HG03442 (cell line): ENCODE measurements at regions not wholly inside any gene's neighbourhood (a gene's known extent, or its start where the extent isn't known, plus 50 kb on each side); places are given as distances from the start of the nearest gene placed in this dataset.
"Not testable (repeated sequence)": the region's sequence is repeated elsewhere in the genome, so short reads cannot be mapped to it uniquely, and the experiment has no call there.

Experiments
- ATAC-seq: cut with Tn5 transposase; IDR thresholded peaks from one replicate; pipeline ENCODE4 v1.9.1; 2021; ENCODE audit warnings: mild to moderate bottlenecking, moderate library complexity; ENCODE audit not compliant: unreplicated experiment

DNA sequence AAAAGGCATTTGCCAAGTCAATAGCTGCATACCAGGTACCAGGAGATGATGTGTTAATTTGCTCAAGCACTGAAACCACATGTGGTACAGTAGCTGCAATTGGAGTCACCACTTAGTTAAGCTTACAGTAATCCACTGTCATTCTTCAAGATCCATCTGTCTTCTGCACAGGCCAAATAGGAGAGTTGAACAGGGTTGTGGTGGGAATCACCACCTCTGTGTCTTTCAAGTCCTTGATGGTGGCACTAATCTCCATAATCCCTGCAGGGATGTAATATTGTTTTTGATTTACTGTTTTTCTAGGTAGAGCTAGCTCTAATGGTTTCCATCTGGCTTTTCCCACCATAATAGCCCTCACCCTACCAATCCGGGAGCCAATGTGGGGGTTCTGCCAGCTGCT is 91.9 kb downstream of the FCRL5 start:
- ATAC-seq, result no peak

DNA sequence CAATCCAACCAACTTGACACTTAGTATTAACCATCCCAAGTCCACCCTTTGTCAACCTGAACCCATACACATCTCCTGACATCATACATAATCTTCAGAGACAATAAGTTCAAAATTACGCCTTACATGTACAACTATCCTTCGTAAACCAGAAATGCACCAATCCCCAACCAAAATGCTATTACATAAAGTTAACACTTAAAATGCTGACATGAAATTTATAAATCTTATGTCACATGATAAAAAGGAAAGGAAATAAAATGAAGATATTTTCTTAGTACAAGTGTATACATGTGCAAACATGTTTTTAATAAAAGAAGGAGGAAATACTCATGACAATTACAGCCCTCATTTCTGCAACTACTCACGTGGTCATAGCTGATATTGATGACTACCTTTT is 95.0 kb downstream of the FCRL5 start:
- ATAC-seq, result no peak

DNA sequence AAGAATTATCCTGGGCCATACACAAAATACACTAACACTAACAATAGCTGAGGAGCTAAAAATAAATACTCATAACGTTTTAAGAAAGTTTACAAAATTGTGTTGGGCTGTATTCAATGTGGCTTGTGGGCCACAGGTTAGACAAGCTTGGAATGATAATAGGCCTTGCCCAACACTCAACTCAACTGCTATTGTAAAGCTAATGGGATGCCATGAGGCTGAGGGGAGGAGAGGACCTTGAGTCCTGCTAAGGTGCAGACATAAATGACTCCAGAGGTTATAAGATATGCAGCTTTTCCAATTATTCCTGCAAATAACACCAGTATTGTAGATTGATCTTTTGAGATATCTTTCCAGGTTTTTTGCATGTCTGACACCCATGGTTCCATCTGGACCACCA is 97.0 kb downstream of the FCRL5 start:
- ATAC-seq, result no peak

DNA sequence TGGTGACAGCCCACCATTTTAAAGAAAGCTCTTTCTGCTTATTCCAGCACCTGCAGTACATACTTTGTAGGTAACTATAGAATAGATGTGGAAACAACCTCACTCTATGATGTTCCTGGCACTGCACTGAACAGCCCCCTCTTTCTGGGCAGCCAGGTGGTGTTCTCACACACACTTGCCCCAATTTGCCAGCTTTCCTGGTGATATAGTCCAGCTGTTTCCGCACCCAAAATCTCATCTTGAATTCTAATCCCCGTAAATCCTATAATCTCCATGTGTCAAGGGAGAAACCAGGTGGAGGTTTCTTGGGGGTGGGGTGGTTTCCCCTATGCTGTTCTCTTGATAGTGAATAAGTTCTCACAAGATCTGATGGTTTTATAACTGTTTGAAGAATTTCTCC is 102.2 kb downstream of the FCRL5 start:
- ATAC-seq, result no peak

DNA sequence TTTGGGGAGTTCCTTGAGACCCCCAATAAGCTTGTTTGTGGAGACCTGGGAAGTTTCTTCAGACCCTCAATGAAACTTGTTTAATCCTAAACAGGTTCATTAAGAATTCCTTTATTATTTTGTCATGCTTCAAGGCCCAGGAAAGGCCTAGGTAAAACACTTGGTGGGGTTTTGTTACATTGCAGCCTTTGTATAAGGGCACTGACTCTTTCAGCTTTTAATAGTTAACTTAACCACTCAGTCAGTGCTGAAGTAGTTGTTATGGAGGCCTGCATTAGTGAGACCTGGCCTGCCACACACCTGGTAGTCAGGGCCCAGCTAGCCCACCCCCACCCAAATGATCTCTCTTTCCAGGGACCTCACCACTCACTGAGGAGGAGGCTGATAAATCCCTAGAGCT is 103.7 kb downstream of the FCRL5 start:
- no peak for ATAC-seq

DNA sequence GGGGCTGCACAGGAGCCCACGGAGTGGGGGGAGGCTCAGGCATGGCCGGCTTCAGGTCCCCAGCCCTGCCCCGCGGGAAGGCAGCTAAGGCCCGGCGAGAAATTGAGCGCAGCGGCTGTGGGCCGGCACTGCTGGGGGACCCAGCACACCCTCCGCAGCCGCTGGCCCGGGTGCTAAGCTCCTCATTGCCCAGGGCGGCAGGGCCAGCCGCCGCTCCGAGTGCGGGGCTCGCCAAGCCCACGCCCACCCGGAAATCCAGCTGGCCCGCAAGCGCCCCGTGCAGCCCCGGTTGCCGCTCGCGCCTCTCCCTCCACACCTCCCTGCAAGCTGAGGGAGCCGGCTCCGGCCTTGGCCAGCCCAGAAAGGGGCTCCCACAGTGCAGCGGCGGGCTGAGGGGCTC is 106.0 kb downstream of the FCRL5 start:
- not testable (repeated sequence) for ATAC-seq

DNA sequence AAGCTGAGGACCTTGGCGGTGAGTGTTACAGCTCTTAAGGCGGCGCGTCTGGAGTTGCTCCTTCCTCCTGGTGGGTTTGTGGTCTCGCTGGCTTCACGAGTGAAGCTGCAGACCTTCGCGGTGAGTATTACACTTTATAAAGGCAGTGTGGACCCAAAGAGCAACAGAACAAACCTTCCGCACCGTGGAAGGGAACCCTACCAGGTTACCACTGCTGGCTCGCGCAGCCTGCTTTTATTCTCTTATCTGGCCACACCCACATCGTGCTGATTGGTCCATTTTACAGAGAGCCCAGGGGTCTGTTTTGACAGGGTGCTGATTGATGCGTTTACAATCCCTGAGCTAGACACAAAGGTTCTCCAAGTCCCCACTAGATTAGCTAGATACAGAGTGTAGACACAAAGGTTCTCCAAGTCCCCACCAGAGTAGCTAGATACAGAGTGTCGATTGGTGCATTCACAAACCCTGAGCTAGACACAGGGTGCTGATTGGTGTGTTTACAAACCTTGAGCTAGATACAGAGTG is 106.6 kb downstream of the FCRL5 start:
- not testable (repeated sequence) for ATAC-seq

DNA sequence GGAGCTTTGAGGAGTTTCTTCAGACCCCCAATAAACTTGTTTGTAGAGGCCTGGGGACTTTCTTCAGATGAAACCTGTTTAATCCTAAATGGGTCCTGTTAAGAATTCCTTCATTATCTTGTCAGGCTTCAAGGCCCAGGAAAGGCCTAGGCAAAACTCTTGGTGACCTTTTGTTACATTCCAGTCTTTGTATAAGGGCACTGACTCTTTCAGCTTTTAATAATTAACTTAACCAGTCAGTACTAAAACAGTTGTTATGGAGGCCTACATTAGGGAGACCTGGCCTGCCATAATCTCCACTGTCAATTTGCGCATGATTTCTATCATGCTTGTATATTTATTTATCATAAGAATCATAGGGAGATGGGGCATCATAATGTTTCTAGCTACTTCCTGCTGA is 110.2 kb downstream of the FCRL5 start:
- no peak for ATAC-seq

DNA sequence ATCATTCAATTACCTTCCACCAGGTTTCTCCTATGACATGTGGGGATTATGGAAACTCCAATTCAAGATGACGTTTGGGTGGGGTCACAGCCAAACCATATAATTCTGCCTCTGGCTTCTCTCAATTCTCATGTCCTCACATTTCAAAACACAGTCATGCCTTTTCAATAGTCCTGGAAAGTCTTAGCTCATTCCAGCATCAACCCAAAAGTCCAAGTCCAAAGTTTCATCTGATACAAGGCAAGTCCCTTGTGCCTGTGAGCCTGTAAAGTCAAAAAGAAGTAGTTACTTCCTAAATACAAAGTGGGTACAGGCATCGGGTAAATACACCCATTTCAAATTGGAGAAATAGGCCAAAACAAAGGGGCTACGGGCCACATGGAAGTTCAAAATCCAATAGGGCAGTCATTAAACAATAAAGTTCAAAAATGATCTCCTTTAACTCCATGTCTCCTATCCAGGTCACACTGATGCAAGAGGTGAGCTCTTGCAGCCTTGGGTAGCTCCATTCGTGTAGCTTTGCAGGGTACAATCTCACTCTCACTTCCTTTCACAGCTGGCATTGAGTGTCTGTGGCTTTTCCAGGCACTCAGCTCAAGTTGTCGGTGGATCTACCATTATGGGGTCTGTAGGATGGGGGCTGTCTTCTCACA is 112.9 kb downstream of the FCRL5 start:
- no peak for ATAC-seq

DNA sequence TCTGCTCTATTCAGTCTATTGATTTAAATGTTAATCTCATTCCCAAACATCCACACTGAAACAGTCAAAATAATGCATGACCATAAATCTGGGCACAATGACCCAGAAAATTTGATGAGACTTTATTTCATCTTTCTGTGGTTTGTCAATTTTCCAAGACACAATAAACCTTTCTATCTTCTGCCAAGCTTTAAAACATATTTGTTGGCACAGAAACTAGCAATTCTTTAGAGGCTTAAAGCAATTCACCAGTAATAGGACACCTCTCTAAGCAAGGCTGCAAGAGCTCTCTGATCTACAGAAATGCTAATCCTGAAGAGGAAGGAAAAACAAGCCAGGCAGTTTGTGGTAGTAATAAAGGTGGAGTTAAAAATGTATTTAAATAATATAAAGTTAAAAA is 113.7 kb downstream of the FCRL5 start:
- no peak for ATAC-seq

DNA sequence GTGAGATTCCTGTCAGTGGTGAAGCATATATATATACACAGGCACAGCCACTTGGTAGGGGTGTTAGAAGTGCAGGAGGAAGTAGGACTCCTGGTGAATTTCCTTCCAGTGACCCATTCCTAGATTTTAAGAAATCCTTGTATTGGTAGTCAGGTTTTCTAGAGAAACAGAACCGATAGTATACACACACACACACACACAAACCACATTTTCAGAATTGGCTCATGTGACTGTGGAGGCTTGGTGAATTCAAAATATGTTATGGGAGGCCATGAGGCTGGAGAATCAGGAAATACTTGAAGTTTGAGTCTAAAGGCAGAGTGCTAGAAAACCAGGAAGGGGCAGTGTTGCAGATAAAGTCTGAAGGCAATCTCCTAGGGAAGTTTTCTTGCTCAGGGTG is 114.2 kb downstream of the FCRL5 start:
- no peak for ATAC-seq

DNA sequence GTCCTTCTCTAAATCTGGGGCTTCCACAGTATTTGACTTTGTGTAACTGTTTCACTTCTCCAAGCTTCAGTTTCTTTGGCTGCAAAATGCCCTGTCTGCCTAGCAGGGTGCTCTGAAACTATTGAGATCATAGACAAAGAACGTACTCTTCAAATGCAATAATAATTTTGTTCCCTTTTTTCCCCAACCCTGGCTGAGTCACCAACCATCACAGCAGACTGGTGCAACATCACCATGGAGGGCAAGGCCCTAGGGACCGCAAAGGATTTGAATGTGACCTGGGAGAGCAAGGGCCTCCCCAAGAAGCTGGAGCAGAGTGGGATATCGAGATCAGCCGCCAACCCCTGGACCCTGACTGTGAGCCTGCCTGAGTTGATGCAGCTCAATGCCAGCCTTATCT is 115.0 kb downstream of the FCRL5 start:
- ATAC-seq, result no peak

DNA sequence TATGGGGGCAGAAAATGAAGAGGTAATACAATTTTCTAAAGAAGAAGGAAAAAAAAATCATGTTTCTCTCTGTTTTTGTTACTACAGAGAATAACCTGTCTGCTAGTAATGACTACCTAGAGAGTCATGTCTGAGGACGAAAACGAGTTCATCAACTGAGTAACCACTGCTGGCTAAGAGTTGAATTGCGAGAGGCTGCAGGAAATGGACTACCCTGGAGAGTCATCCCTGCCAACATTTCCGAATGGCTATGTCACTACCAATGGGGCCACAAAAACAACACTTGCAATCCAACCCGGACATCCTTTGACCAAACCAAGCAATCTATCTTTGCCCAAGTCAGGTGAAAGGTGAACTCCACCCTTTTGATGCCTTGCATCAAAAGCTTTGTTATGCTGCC is 120.6 kb downstream of the FCRL5 start:
- ATAC-seq, result no peak

DNA sequence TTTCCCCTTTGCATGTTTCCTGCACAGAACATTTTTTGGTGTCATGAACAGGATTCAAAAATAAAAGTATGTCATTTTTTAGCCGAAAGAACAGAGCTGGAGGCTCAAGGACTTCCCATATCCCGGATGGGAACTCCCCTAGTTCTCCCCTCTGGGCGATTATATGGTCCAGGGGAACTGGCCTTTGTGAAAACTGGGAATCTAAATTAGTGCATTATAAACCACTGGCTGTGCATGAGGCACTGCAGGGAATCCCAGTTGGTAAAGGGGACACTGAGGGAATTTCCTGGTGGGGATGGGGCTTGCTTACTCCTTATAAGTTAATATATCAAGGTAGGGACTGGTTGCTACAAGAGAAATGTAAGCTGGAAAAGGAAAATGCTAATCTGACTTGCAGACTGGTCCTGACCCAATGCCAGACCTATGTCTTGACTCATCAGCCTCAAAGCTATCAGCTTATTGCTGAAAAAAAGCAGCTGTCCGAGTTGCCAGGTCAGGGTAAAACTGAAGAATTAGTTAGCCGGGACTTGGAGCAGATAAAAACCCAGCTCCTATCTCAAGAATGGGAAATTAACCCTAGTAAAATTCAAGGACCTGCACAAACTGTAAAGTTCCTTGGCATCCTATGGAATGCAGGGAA is 122.6 kb downstream of the FCRL5 start:
- no peak for ATAC-seq

DNA sequence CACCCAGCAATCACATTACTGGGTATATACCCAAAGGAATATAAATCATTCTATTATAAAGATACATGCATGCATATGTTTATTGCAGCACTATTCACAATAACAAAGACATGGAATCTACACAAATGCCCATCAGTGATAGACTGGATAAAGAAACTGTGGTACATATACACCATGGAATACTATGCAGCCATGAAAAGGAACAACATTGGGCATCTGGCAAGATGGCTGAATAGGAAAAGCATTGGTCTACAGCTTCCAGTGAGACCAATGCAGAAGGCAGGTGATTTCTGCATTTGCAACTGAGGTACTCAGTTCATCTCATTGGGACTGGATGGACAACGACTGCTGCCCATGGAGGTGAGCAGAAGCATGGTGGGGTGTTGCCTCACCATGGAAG is 128.6 kb downstream of the FCRL5 start:
- ATAC-seq, result not testable (repeated sequence)

DNA sequence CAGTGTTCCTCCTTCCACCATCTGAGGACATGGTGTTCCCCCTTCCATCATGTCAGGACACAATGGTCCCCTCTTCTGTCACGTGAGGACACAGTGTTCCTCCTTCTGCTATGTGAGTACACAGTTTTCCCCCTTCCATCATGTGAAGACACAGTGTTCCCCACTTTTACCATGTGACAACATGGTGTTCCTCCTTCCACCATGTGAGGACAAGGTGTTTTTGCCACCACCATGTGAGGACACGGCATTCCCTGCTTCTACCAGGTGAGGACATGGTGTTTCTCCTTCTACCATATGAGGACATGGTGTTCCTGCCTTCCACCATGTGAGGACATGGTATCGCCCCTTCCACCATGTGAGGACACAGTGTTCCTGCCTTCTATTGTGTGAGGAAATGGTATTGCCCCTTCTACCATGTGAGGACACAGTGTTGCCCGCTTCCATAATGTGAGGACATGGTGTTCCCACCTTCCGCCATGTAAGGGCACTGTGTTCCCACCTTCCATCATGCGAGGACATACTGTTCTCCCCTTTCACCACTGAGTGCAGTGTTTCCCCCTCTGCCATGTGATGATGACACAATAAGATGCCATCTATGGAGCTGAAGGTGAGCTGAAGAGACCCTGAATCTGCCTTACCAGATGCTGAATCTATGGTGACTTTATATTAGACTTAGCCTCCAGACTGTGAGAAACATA is 132.3 kb downstream of the FCRL5 start:
- no peak for ATAC-seq

DNA sequence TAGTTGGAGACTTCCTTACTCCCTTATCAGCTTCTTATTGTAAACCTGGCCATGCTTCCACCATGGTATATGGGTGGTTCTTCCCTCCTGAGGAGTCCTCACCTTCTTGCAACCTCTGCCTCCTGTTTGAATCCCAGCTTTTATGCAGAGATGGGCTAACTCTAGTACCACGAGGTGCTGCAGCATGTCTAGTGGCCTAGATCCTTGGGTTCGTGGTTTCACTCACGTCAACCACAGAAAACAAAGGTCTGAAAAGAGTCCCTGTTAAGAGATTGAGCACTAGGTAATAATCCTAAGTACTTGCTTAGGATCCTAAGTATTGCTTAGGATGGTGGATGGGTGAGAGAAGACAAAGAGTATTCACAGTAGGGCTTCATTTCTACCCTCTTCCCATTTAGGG is 133.7 kb downstream of the FCRL5 start:
- no peak for ATAC-seq

DNA sequence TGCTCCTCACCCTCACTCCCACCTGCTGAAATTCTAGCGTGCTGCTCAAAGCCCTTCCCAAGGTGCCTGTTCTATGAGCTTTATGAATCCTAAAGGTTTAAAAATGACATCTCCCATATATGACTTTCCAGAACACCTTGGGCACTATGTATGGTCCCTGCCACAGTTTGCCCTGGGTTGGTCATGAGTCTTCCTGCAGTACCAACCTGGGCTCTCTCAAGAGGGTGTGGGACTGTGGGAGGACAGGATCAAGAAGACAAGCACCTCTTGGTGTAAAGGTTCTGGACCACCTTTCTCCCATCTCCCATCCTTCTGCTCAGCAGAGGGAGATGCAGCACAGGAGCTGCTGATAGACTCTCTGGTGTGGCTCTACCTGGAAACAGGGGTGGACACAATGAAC is 134.1 kb downstream of the FCRL5 start:
- no peak for ATAC-seq

DNA sequence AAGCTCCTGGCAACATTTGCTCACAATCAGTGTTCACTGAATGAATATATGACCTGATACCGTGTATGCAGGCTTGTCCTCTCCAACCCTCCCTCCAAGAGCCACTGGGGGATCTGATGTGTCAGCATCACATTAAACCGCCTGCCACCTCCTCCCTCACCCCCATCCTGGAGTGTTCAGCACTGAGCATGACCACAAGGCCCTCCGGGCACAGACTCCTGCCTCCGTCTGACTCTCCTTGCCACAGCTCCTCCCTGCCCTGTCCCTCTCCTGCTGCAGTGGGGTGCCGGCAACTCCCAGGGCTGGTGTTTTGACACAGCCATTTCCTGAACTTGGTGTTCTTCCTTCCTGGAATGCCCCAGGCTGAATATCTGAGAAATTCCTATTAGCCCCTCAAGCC is 136.7 kb downstream of the FCRL5 start:
- ATAC-seq, result no peak

DNA sequence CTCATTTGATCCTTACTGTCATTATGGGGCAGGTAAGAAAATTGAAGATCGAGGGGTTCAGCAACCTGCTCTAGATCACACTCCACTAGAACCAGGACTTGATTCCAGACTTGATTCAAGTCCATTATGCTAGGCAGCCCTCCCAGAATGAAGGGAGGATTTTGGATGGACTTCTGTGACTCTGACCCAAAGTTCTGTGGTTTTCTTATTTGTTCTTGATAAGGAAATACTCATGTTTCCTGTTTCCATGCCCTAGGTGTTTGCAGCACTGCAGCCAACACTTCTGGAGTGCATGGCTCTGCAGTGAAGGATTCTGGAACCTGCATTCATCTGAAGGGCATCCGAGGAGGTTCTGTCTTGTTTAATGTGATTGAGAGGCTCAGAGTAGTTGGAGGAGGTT is 140.0 kb downstream of the FCRL5 start:
- no peak for ATAC-seq

DNA sequence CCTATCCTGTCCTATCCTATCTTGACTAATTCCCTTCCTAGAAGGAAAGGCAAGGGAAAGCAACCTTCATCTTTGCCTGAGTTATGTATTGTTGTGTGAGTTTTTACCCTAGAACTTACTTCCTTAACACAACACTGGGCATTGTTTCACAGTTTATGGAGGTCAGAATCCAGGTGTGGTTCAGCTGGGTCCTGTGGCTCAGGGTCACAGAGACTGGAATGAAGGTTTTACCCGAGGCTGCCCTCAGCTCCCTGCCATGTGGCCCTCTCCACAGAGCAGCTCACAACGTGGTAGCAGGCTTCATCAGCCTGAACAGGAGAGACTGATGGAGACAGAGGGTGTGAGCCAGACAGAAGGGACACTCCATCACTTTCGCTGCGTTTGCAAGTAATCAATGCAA is 140.5 kb downstream of the FCRL5 start:
- no peak for ATAC-seq

DNA sequence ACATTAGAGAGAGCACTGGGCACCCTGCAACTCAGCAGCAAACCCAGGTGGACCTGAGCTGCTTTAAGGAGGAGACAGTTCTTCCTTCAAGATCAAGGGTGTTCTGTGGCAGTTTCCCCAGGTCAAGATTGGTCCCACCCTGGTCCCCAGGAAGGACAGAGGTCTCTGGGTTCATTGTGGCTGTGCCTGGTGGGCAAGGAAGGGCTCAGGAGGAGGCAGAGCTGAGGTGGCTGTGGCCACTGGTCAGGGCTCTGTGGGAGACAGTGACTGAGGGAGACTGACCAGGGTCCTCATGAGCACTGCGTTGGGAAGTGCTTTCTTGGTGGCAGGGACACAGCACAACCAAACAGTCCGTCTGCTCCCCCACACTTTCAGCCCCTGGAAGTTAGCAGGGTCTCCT is 141.3 kb downstream of the FCRL5 start:
- ATAC-seq, result no peak
